ENCODE measurements at regions not wholly inside any gene's neighbourhood (a gene's known extent, or its start where the extent isn't known, plus 50 kb on each side); places are given as distances from the start of the nearest gene placed in this dataset.
A peak's percentile ranks its signal among the peaks of the same experiment; 100 is the strongest.

- no peak for TF ChIP-seq YY1 (IDR thresholded peaks at IDR 0.05; ENCODE audit: low read depth)
These were observed 434.2 kb upstream of the CCDC54 start (continued) for GRCh38 chr3:106943071-106943470.

GRCh38 chr3:106945435-106945834 lies 431.8 kb upstream of the CCDC54 start:
- 59% methylated on average over 6 of the region's 6 CpGs for WGBS (ENCODE audit: low lambda C conversion rate)
- peaks cover 0 to 11% of the 10 kb centered on the region in 2 experiments; a peak in 3 of 4 replicates for H3K4me1 ChIP-seq (ENCODE audit: control insufficient read depth in 1 of 2, insufficient read depth in 2 of 2, low read depth in 1 of 2, low read length in 1 of 2)
- H3K9me2 ChIP-seq, result no peaks in the 10 kb centered on the region
- no peaks in the 10 kb centered on the region for H3K36me3 ChIP-seq (replicated peaks in 1 of 2; ENCODE audit: control insufficient read depth in 1 of 2, insufficient read depth in 2 of 2, low read length in 1 of 2)
- no peaks in the 10 kb centered on the region for H3K27me3 ChIP-seq (ENCODE audit: insufficient read depth)
- H3F3A ChIP-seq (replicated peaks; ENCODE audit: insufficient read depth), result no peaks in the 10 kb centered on the region
- no peak overlapping the region for H2AFZ ChIP-seq (ENCODE audit: low read depth)
- TF ChIP-seq FOXJ3 (CRISPR knock-in tag; IDR thresholded peaks at IDR 0.05) (no peak), CTCF (IDR thresholded peaks at IDR 0.05) (no peak), RXRA (IDR thresholded peaks at IDR 0.05; ENCODE audit: borderline replicate concordance, low read depth) (no peak), TCF12 (IDR thresholded peaks at IDR 0.05) (no peak), GATA2 (CRISPR knock-in tag; IDR thresholded peaks at IDR 0.05) (0 out of 2 replicates have a peak, but pooled peaks have one; percentile 12), TAF1 (IDR thresholded peaks at IDR 0.05; ENCODE audit: borderline replicate concordance, low read depth, low read length) (no peak), SMC3 (IDR thresholded peaks at IDR 0.05; ENCODE audit: low read depth, low read length) (no peak), MXI1 (IDR thresholded peaks at IDR 0.05; ENCODE audit: low read depth, low read length) (peak; percentile 26; the same call in 1 of the 2 replicates), TEAD4 (IDR thresholded peaks at IDR 0.05; ENCODE audit: borderline replicate concordance, insufficient read depth) (no peak), FOXM1 (IDR thresholded peaks at IDR 0.05; ENCODE audit: low read depth) (no peak)
- DNase-seq, result peak; percentile 4
- POLR2A ChIA-PET, result no interaction called here
- no peak overlapping the region for H3K27ac ChIP-seq (ENCODE audit: low read depth in 2 of 2, low read length in 1 of 2)
- no peaks in the 10 kb centered on the region for H3K9me3 ChIP-seq
- CTCF ChIA-PET, result no interaction called here
- H3K79me2 ChIP-seq (ENCODE audit: insufficient read depth), result no peaks in the 10 kb centered on the region
- no peak overlapping the region for H3K4me3 ChIP-seq (ENCODE audit: low read depth in 2 of 2, low read length in 1 of 2)
- no peak overlapping the region for H3K4me2 ChIP-seq
- no peak overlapping the region for H3K9ac ChIP-seq
- H4K20me1 ChIP-seq (ENCODE audit: insufficient read depth), result no peaks in the 10 kb centered on the region

- Histone ChIP-seq H3K9ac (no peak overlapping the region), H3K27me3 (ENCODE audit: insufficient read depth) (no peaks in the 10 kb centered on the region), H3K9me3 (no peaks in the 10 kb centered on the region), H2AFZ (ENCODE audit: low read depth) (peak overlapping the region; percentile 20; the same call in 1 of the 2 replicates), H3K9me2 (no peaks in the 10 kb centered on the region), H3K79me2 (ENCODE audit: insufficient read depth) (no peaks in the 10 kb centered on the region), H3K27ac (ENCODE audit: low read depth in 2 of 2, low read length in 1 of 2) (no peak overlapping the region), H3K4me3 (ENCODE audit: low read depth in 2 of 2, low read length in 1 of 2) (no peak overlapping the region), H4K20me1 (ENCODE audit: insufficient read depth) (no peaks in the 10 kb centered on the region), H3F3A (replicated peaks; ENCODE audit: insufficient read depth) (no peaks in the 10 kb centered on the region), H3K36me3 (replicated peaks in 1 of 2; ENCODE audit: control insufficient read depth in 1 of 2, insufficient read depth in 2 of 2, low read length in 1 of 2) (no peaks in the 10 kb centered on the region), H3K4me1 (ENCODE audit: control insufficient read depth in 1 of 2, insufficient read depth in 2 of 2, low read depth in 1 of 2, low read length in 1 of 2) (peaks cover 0 to 11% of the 10 kb centered on the region in 2 experiments; a peak in 3 of 4 replicates), H3K4me2 (no peak overlapping the region)
- no peak for DNase-seq
- WGBS (ENCODE audit: low lambda C conversion rate), result 62% methylated on average over 3 of the region's 3 CpGs
- CTCF ChIA-PET, result no interaction called here
- POLR2A ChIA-PET, result no interaction called here
- TF ChIP-seq TEAD4 (IDR thresholded peaks at IDR 0.05; ENCODE audit: borderline replicate concordance, insufficient read depth), result no peak
- no peak for TF ChIP-seq TCF12 (IDR thresholded peaks at IDR 0.05)
- no peak for TF ChIP-seq CTCF (IDR thresholded peaks at IDR 0.05)
- TF ChIP-seq EZH2phosphoT487 (IDR thresholded peaks at IDR 0.05; ENCODE audit: borderline replicate concordance, low read depth), result no peak
- no peak for TF ChIP-seq USF2 (IDR thresholded peaks at IDR 0.05; ENCODE audit: borderline replicate concordance, low read depth, low read length)
- no peak for TF ChIP-seq REST (IDR thresholded peaks at IDR 0.05; ENCODE audit: low read depth, low read length)
- no peak for TF ChIP-seq FOXJ3 (CRISPR knock-in tag; IDR thresholded peaks at IDR 0.05)
- no peak for TF ChIP-seq GABPA (IDR thresholded peaks at IDR 0.05; ENCODE audit: low read depth)
These were observed 430.4 kb upstream of the CCDC54 start for GRCh38 chr3:106946866-106947265.

All from SK-N-SH (cell line).